Bronchial epithelial cell (primary cell): ENCODE measurements at regions not wholly inside any gene's neighbourhood (a gene's known extent, or its start where the extent isn't known, plus 50 kb on each side); places are given as distances from the start of the nearest gene placed in this dataset.

ENCODE experiments used
- DNase-seq: peaks from one replicate; pipeline ENCODE4 v3.0.0-alpha.2; 2010; ENCODE audit warnings: low read depth
- FAIRE-seq: peaks from 2 replicates; lab custom pipeline; 2011; peaks lifted over from hg19 to GRCh38; lab: Jason Lieb, UNC
- H3K27me3 ChIP-seq: 2 replicates; pipeline ENCODE4 v1.5.1; 2011; ENCODE audit warnings: low read length; ENCODE audit not compliant: control insufficient read depth, insufficient read depth
- H3K36me3 ChIP-seq: 2 replicates; pipeline ENCODE4 v1.5.1; 2011; ENCODE audit warnings: low read length; ENCODE audit not compliant: control insufficient read depth, insufficient read depth
- H3K4me3 ChIP-seq: 2 replicates; pipeline ENCODE4 v1.5.1; 2011; ENCODE audit warnings: mild to moderate bottlenecking, low read depth, low read length, control low read depth
- CTCF ChIP-seq: IDR thresholded peaks from 2 replicates; pipeline ENCODE4 v1.5.1; 2011; ENCODE audit warnings: mild to moderate bottlenecking, moderate library complexity, low read length, control low read depth, inconsistent platforms; ENCODE audit not compliant: insufficient read depth, severe bottlenecking

GRCh38 chr4:133759428-133759827, 442.2 kb downstream of the PABPC4L start:
- FAIRE-seq (no peak), DNase-seq (no peak)
- TF ChIP-seq CTCF = no peak
- no peak overlapping the region for H3K4me3 ChIP-seq
- no peaks in the 10 kb centered on the region for H3K27me3 ChIP-seq
- no peaks in the 10 kb centered on the region for H3K36me3 ChIP-seq

GRCh38 chr4:133741766-133742165, 459.8 kb downstream of the PABPC4L start:
- DNase-seq (no peak), FAIRE-seq (no peak)
- TF ChIP-seq CTCF = no peak
- Histone ChIP-seq H3K4me3 (no peak overlapping the region), H3K27me3 (no peaks in the 10 kb centered on the region), H3K36me3 (no peaks in the 10 kb centered on the region)

GRCh38 chr4:133720001-133720400, 481.6 kb downstream of the PABPC4L start:
- DNase-seq (no peak), FAIRE-seq (no peak)
- H3K4me3 ChIP-seq = no peak overlapping the region
- H3K36me3 ChIP-seq = no peaks in the 10 kb centered on the region
- no peak for TF ChIP-seq CTCF
- no peaks in the 10 kb centered on the region for H3K27me3 ChIP-seq

GRCh38 chr4:133719098-133719497, 482.5 kb downstream of the PABPC4L start:
- H3K4me3 ChIP-seq = no peak overlapping the region
- no peaks in the 10 kb centered on the region for H3K36me3 ChIP-seq
- no peak for FAIRE-seq
- TF ChIP-seq CTCF = no peak
- no peak for DNase-seq
- H3K27me3 ChIP-seq = no peaks in the 10 kb centered on the region

DNA sequence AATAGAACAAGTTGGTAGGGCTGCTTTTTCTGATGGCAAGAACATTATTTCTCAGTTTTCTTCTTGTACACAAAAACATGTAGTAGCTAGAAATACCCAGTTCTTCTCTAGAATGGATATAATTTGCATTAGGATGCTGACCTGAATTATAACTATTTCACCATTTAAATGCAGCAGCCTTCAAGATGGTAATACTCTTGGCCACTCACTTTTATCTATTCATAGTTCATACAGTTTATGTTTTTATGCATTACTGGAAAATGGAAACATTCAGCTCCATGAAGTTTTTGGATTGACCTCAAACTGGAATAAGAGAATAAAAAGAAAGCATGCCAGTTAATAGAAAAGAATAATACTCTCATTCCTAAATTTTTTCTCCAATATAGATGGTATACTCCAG, 487.4 kb downstream of the PABPC4L start:
- H3K36me3 ChIP-seq = no peaks in the 10 kb centered on the region
- H3K4me3 ChIP-seq = no peak overlapping the region
- no peak for TF ChIP-seq CTCF
- DNase-seq (no peak), FAIRE-seq (no peak)
- H3K27me3 ChIP-seq = no peaks in the 10 kb centered on the region

GRCh38 chr4:133713340-133713739, 488.2 kb downstream of the PABPC4L start:
- no peak for DNase-seq
- Histone ChIP-seq H3K27me3 (no peaks in the 10 kb centered on the region), H3K36me3 (no peaks in the 10 kb centered on the region), H3K4me3 (no peak overlapping the region)
- no peak for FAIRE-seq
- TF ChIP-seq CTCF = no peak
